SU-DHL-6 (cell line): ENCODE measurements at regions not wholly inside any gene's neighbourhood (a gene's known extent, or its start where the extent isn't known, plus 50 kb on each side); places are given as distances from the start of the nearest gene placed in this dataset.

Experiments
- H2AFZ ChIP-seq: fragments of 200-600 bp; sonication (generic); 2 replicates; pipeline ENCODE4 v1.6.1; 2014; ENCODE audit warnings: low read depth, mild to moderate bottlenecking, moderate library complexity, mixed read lengths, antibody characterized with exemption, low read length; ENCODE audit not compliant: severe bottlenecking
- H3F3A ChIP-seq: fragments of 200-600 bp; shearing (Covaris generic); 2 replicates; pipeline ENCODE4 v1.6.0; 2016; ENCODE audit warnings: antibody characterized with exemption, mild to moderate bottlenecking; ENCODE audit not compliant: insufficient read depth
- H3K27ac ChIP-seq: fragments of 200-600 bp; sonication (generic); 2 replicates; pipeline ENCODE4 v1.5.1; 2016; ENCODE audit warnings: low read depth, mild to moderate bottlenecking, low read length, moderate library complexity, mixed read lengths
- H3K27me3 ChIP-seq: fragments of 200-600 bp; sonication (generic), shearing (Covaris generic); 2 replicates; pipeline ENCODE4 v1.6.0; 2014; ENCODE audit warnings: mild to moderate bottlenecking, low read length
- H3K36me3 ChIP-seq: fragments of 200-600 bp; sonication (generic); 2 replicates; pipeline ENCODE4 v1.6.1; 2014; ENCODE audit warnings: mild to moderate bottlenecking, low read length, mixed read lengths
- H3K4me2 ChIP-seq: fragments of 300-600, 200-600 bp; shearing (Covaris generic), sonication (generic); 2 replicates; pipeline ENCODE4 v1.6.0; 2014; ENCODE audit warnings: low read length, low read depth, mild to moderate bottlenecking; ENCODE audit not compliant: poor library complexity, severe bottlenecking
- H3K4me3 ChIP-seq: fragments of 200-600 bp; sonication (generic); 2 replicates; pipeline ENCODE4 v1.5.1; 2014; ENCODE audit warnings: antibody characterized with exemption, low read length, mild to moderate bottlenecking, mixed read lengths; ENCODE audit not compliant: insufficient read depth, poor library complexity, severe bottlenecking
- H3K79me2 ChIP-seq: fragments of 200-600 bp; sonication (generic); 2 replicates; pipeline ENCODE4 v1.6.1; 2014; ENCODE audit warnings: mild to moderate bottlenecking, low read length, moderate library complexity; ENCODE audit not compliant: insufficient read depth
- H3K9ac ChIP-seq: fragments of 200-600 bp; sonication (generic); 2 replicates; pipeline ENCODE4 v1.7.0; 2014; ENCODE audit warnings: mild to moderate bottlenecking, low read length
- H3K9me2 ChIP-seq: fragments of 200-600 bp; sonication (generic); replicated peaks from 2 replicates; pipeline ENCODE4 v1.6.1; 2014; ENCODE audit warnings: low read length; ENCODE audit not compliant: insufficient read depth
- H3K9me3 ChIP-seq: fragments of 200-600 bp; sonication (generic); 2 replicates; pipeline ENCODE4 v1.6.1; 2014; ENCODE audit warnings: low read length, mixed read lengths; ENCODE audit not compliant: insufficient read depth
- H4K20me1 ChIP-seq: fragments of 200-600 bp; sonication (generic); 2 replicates; pipeline ENCODE4 v1.6.1; 2014; ENCODE audit warnings: low read depth, mild to moderate bottlenecking, antibody characterized with exemption, low read length, moderate library complexity, mixed read lengths
- EZH2phosphoT487 ChIP-seq: fragments of 200-600 bp; sonication (generic), shearing (Covaris generic); conservative IDR thresholded peaks from 2 replicates; pipeline ENCODE4 v1.6.1; 2018; ENCODE audit warnings: mild to moderate bottlenecking, antibody characterized with exemption, low read length, moderate library complexity, mixed read lengths
- TF ChIP-seq, protein P1 (sequence below): fragments of 200-600 bp; sonication (generic); IDR thresholded peaks from one replicate; pipeline ENCODE4 v1.5.1; 2017; ENCODE audit warnings: antibody characterized with exemption, mild to moderate bottlenecking, low read length, moderate library complexity; ENCODE audit not compliant: insufficient read depth, poor library complexity, severe bottlenecking

GRCh38 chr13:85186356-85187045, 612.7 kb downstream of the SLITRK6 start:
- Histone ChIP-seq H3F3A (no peaks in the 10 kb centered on the region), H4K20me1 (no peaks in the 10 kb centered on the region), H2AFZ (no peak overlapping the region), H3K9me2 (no peaks in the 10 kb centered on the region), H3K27me3 (no peaks in the 10 kb centered on the region), H3K79me2 (no peaks in the 10 kb centered on the region), H3K9me3 (peaks cover 5% of the 10 kb centered on the region; the same call in 1 of the 2 replicates), H3K27ac (no peak overlapping the region), H3K36me3 (no peaks in the 10 kb centered on the region), H3K9ac (no peak overlapping the region), H3K4me3 (no peak overlapping the region), H3K4me2 (no peak overlapping the region)
- TF ChIP-seq, protein P1, sequence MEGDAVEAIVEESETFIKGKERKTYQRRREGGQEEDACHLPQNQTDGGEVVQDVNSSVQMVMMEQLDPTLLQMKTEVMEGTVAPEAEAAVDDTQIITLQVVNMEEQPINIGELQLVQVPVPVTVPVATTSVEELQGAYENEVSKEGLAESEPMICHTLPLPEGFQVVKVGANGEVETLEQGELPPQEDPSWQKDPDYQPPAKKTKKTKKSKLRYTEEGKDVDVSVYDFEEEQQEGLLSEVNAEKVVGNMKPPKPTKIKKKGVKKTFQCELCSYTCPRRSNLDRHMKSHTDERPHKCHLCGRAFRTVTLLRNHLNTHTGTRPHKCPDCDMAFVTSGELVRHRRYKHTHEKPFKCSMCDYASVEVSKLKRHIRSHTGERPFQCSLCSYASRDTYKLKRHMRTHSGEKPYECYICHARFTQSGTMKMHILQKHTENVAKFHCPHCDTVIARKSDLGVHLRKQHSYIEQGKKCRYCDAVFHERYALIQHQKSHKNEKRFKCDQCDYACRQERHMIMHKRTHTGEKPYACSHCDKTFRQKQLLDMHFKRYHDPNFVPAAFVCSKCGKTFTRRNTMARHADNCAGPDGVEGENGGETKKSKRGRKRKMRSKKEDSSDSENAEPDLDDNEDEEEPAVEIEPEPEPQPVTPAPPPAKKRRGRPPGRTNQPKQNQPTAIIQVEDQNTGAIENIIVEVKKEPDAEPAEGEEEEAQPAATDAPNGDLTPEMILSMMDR: no peak
- no peak for TF ChIP-seq EZH2phosphoT487

GRCh38 chr13:85174291-85174690, 624.9 kb downstream of the SLITRK6 start:
- Histone ChIP-seq H3K4me2 (no peak overlapping the region), H4K20me1 (no peaks in the 10 kb centered on the region), H3K9me3 (no peaks in the 10 kb centered on the region), H3K79me2 (no peaks in the 10 kb centered on the region), H3K36me3 (no peaks in the 10 kb centered on the region), H3K9me2 (no peaks in the 10 kb centered on the region), H3K9ac (no peak overlapping the region), H3K27ac (no peak overlapping the region), H3K27me3 (no peaks in the 10 kb centered on the region), H3F3A (no peaks in the 10 kb centered on the region), H2AFZ (no peak overlapping the region), H3K4me3 (no peak overlapping the region)
- TF ChIP-seq, protein P1: no peak
- no peak for TF ChIP-seq EZH2phosphoT487

DNA sequence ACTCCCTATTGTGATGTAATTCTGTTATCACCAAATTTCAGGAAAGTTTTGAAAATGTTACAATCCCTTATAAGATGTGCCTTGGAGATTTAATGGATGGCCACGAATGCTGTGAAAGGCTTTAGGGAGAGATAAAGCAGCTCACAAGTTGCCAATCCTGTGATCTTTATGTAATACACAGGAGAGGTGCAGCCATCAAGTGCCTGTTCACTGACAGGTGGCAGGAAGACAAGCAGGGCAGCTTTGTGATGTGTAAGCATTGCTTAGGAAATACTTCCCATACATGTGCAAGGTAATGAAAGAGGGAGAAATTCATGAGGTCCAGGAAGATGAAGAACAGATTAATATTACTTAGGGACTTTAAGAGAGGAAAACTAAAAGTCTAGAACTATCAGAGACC, 628.8 kb downstream of the SLITRK6 start:
- no peaks in the 10 kb centered on the region for H3K9me3 ChIP-seq
- H2AFZ ChIP-seq: no peak overlapping the region
- H3K36me3 ChIP-seq: no peaks in the 10 kb centered on the region
- no peak overlapping the region for H3K27ac ChIP-seq
- no peaks in the 10 kb centered on the region for H3K27me3 ChIP-seq
- no peaks in the 10 kb centered on the region for H4K20me1 ChIP-seq
- no peaks in the 10 kb centered on the region for H3K9me2 ChIP-seq
- no peak for TF ChIP-seq EZH2phosphoT487
- TF ChIP-seq, protein P1: no peak
- H3K4me3 ChIP-seq: no peak overlapping the region
- no peak overlapping the region for H3K4me2 ChIP-seq
- no peak overlapping the region for H3K9ac ChIP-seq
- H3K79me2 ChIP-seq: no peaks in the 10 kb centered on the region
- no peaks in the 10 kb centered on the region for H3F3A ChIP-seq
